Skeletal muscle tissue (tissue), 3 donors: ENCODE measurements at regions not wholly inside any gene's neighbourhood (a gene's known extent, or its start where the extent isn't known, plus 50 kb on each side); places are given as distances from the start of the nearest gene placed in this dataset.
A peak's percentile ranks its signal among the peaks of the same experiment; 100 is the strongest.

Source experiments
- H3K27ac ChIP-seq: one replicate; pipeline ENCODE4 v1.7.0; 2013; ENCODE audit warnings: mild to moderate bottlenecking, low read depth, low read length, inconsistent platforms
- H3K27me3 ChIP-seq, 3 donors: one replicate each; pipeline ENCODE4 v1.7.0; 2013; ENCODE audit warnings: low read length in 3 of 3; ENCODE audit not compliant: control insufficient read depth in 3 of 3, insufficient read depth in 3 of 3
- H3K36me3 ChIP-seq, 3 donors: one replicate each; pipeline ENCODE4 v1.7.0; 2013; ENCODE audit warnings: low read length in 3 of 3; ENCODE audit not compliant: control insufficient read depth in 3 of 3, insufficient read depth in 3 of 3
- H3K4me1 ChIP-seq, 3 donors: one replicate each; pipeline ENCODE4 v1.7.0; 2013; ENCODE audit warnings: low read length in 3 of 3, mild to moderate bottlenecking in 3 of 3; ENCODE audit not compliant: control insufficient read depth in 3 of 3, insufficient read depth in 3 of 3
- H3K4me3 ChIP-seq, 3 donors: one replicate each; pipeline ENCODE4 v1.7.0; 2013; ENCODE audit warnings: low read length in 3 of 3
- H3K9ac ChIP-seq, 3 donors: one replicate each; pipeline ENCODE4 v1.7.0; 2013; ENCODE audit warnings: low read length in 3 of 3, mild to moderate bottlenecking in 3 of 3, moderate library complexity in 2 of 3, low read depth in 1 of 3
- H3K9me3 ChIP-seq, 3 donors: one replicate each; pipeline ENCODE4 v1.7.0; 2013; ENCODE audit warnings: low read length in 3 of 3; ENCODE audit not compliant: control insufficient read depth in 3 of 3
- donor health status: Osteomylitis.

DNA sequence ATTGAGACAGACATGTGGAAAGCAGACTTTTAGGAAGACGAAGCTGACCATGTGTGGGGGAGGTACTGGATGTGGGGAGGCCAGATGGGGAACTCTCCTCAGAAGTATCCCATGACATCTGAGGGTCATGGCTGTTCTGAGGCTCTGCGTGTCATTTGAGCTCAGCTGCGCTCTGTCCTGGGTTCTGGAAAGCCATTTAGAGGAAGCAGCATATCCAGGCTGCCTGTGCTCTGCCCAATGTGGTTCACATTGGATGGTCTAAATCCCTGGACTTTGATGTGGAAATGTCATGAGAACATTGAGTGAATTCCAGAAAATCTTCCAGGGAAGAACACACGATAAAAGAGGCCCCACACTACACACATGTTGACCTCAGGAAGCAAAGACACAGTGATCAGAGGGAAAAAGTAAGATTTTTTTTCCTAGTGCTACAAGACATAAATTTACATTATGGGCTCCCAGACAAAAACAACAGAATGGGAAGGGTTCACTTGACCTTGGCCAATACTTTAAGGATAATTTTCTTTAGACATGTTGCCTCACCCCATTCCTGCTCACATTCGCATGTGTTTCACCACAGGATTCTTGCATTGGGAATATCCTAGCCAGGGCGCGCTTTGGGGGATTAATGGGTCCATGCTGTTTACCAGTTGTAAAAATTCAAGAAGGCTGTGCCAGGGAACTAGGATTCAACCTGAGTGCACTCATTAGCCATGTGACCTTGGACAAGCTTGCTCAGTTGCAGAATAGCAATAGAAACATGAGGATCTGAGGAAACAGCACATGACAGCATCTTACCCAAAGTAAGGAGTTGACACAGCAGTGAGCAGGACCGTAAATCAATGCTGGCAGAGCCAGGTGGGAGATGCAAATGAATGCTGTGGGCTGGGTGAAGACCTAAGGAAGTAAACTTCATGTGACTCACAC lies 73.2 kb upstream of the C1QTNF7 start:
- H3K4me1 ChIP-seq = no peaks in the 10 kb centered on the region
- no peaks in the 10 kb centered on the region for H3K27me3 ChIP-seq
- no peaks in the 10 kb centered on the region for H3K9me3 ChIP-seq
- no peak overlapping the region for H3K9ac ChIP-seq
- H3K27ac ChIP-seq = no peak overlapping the region
- no peaks in the 10 kb centered on the region for H3K36me3 ChIP-seq
- no peak overlapping the region for H3K4me3 ChIP-seq

DNA sequence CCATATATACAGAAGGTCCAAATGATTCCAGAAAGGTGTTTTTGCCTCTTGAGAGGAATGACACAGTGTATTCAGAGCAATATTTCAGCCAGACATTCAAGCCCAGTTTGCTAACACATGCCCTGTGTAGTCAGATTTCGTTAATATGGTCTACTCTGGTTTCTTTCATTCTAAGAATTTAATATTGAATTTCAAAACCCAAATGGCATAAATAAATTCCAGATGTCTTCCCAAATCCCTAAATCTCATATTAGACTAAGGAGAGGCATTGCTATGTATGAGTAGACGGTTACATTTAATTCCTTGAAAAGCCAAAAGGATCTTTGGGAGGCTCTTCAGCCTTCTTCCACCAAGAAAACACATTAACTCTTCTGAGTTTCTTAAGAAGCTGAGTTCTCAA lies 66.3 kb upstream of the C1QTNF7 start:
- Histone ChIP-seq H3K27ac (no peak overlapping the region), H3K9ac (no peak overlapping the region), H3K9me3 (no peaks in the 10 kb centered on the region), H3K4me1 (no peaks in the 10 kb centered on the region), H3K36me3 (no peaks in the 10 kb centered on the region), H3K4me3 (no peak overlapping the region), H3K27me3 (no peaks in the 10 kb centered on the region)

DNA sequence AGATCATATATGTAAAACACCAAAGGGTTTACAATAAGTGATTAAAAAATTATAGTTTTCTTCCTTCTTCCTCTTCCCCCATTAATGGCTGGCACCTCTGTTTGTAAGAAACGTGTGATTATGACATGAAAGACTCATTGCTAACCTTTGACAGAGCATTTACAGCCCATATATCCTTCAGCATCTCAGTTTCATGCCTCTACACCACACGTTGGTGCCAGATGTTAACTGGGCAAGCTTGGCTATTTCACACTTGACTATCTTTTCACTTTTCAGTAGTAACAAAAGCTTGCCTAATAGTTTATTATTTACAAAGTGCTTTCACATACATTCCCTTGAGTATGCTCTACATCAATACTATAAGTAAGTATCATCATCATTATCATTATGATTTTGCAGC lies 65.3 kb upstream of the C1QTNF7 start:
- Histone ChIP-seq H3K9me3 (no peaks in the 10 kb centered on the region), H3K4me3 (no peak overlapping the region), H3K9ac (no peak overlapping the region), H3K4me1 (no peaks in the 10 kb centered on the region), H3K27me3 (no peaks in the 10 kb centered on the region), H3K27ac (no peak overlapping the region), H3K36me3 (no peaks in the 10 kb centered on the region)

DNA sequence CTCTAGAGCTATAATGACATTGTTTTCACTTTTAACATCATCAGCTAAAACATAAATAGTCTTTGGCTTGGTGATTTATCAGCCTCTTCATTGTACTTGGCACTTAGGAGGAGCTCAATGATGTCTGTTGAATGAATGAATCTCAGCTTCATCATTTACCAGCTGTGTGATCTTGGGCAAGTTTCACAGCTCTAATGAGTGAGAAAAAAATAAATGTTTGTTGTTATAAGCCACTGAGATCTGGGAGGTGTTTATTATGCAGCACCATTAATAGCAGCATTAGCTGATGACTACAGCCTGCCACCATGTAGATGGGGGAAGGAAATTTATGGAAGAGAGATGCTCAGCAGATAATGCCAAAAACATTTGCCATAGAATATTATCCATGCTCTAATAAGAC lies 63.6 kb upstream of the C1QTNF7 start:
- Histone ChIP-seq H3K27ac (no peak overlapping the region), H3K9ac (no peak overlapping the region), H3K27me3 (no peaks in the 10 kb centered on the region), H3K36me3 (no peaks in the 10 kb centered on the region), H3K9me3 (no peaks in the 10 kb centered on the region), H3K4me1 (no peaks in the 10 kb centered on the region), H3K4me3 (no peak overlapping the region)

DNA sequence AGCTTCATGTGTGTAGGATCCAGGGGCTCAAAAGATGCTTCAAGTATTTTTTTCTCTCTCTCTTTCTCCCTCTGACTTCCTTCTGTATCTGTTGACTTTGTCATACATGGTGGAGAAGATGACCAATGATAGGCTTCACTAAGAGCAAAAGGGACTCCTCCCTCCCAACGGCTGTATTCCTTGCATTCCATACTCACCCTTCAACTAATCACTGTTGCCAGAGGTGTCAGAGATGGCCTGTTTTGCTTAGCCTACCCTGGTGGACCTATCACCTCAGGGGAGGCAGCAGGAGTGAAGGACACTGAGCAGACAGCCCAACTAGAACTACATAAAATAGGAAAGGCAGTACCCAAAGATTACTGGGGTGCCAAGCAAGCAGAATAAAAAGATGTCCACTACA lies 62.2 kb upstream of the C1QTNF7 start:
- Histone ChIP-seq H3K9me3 (no peaks in the 10 kb centered on the region), H3K9ac (no peak overlapping the region), H3K27me3 (no peaks in the 10 kb centered on the region), H3K27ac (no peak overlapping the region), H3K4me1 (peaks cover 0 to 2% (median 0%) of the 10 kb centered on the region in 3 donors), H3K4me3 (no peak overlapping the region), H3K36me3 (no peaks in the 10 kb centered on the region)

DNA sequence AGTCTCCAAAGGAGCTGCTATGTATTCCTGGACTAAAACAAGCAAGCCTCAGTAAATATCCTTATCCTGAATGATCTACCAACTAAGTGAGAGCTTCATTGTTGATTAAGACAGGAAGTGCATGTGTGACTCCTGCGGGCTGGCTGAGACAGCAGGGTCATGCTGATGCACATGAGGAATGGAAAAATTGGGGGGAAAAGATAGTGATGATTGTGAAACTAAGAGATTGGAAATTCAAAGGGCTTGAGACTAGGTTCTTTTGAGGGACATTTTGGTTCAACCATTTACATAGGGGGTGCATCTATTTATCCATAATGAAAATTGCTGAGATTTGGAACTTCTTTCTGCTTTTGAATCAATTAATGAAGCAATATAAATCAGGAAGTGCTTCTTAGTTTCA lies 61.1 kb upstream of the C1QTNF7 start:
- Histone ChIP-seq H3K9ac (no peak overlapping the region), H3K4me1 (peaks cover 0 to 2% (median 0%) of the 10 kb centered on the region in 3 donors), H3K36me3 (no peaks in the 10 kb centered on the region), H3K27me3 (no peaks in the 10 kb centered on the region), H3K27ac (no peak overlapping the region), H3K9me3 (no peaks in the 10 kb centered on the region), H3K4me3 (no peak overlapping the region)

DNA sequence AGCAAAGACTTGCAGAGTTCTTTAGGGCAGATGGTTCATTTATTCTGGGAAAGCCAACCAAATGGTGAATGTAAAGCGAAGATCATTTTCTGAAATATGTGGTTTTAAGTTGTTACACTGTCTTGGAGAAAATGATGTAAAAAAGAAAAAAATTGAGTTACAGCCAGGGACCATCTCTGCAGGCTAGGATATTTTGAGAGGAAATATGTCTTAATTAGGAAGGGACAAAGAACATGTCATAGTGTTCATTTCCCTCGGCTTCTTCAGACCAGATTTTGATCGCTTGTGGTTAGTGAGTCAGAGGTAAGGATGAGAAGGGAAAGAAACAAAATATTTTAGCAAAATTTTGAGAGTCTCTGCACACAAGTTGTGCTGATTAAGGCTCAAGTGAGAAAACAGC lies 59.0 kb upstream of the C1QTNF7 start:
- H3K4me3 ChIP-seq = no peak overlapping the region
- no peaks in the 10 kb centered on the region for H3K27me3 ChIP-seq
- H3K9me3 ChIP-seq = no peaks in the 10 kb centered on the region
- H3K9ac ChIP-seq = no peak overlapping the region
- H3K36me3 ChIP-seq = no peaks in the 10 kb centered on the region
- peaks cover 0 to 2% (median 0%) of the 10 kb centered on the region in 3 donors for H3K4me1 ChIP-seq
- H3K27ac ChIP-seq = no peak overlapping the region

DNA sequence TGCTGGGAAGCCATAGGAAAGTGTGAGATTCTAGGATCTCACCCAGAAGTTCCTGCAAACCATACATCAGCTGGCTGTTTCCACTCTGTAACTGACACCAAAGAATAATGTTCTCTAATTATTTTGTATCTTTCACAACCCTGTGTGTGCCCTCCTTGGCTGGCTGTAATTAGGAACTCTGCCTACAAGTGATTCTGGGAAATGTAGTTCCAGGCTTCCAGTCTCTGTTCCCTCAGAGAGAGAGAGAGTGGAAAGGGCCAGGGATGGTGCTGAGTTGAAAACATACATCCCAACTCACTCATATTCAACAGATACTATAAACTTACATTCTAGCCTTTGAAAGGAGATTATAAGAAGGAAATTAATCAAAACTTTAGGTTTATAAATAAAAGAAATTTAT lies 57.5 kb upstream of the C1QTNF7 start:
- no peak overlapping the region for H3K4me3 ChIP-seq
- H3K9ac ChIP-seq = no peak overlapping the region
- no peak overlapping the region for H3K27ac ChIP-seq
- H3K9me3 ChIP-seq = no peaks in the 10 kb centered on the region
- H3K36me3 ChIP-seq = no peaks in the 10 kb centered on the region
- no peaks in the 10 kb centered on the region for H3K27me3 ChIP-seq
- peaks cover 0 to 3% (median 2%) of the 10 kb centered on the region in 3 donors for H3K4me1 ChIP-seq

DNA sequence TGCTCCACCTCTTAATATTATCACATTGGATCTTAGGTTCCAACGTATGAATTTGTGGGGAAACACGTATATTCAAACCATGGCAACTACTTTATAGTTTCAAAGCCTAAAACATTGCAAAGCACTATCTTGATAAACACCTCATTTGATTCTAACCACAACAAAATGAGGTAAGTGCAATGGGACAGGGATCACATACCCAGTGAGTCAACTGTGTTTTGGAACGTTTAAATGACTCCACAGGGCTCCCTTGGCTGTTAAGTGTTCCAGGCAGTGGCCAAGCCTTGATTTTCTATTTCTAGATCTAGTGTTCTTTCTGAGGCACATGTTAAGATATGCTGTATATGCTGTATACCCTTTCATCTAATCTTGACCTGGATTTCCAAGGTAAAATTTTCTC lies 54.5 kb upstream of the C1QTNF7 start:
- H3K9ac ChIP-seq = no peak overlapping the region
- no peak overlapping the region for H3K4me3 ChIP-seq
- peaks cover 2 to 9% (median 5%) of the 10 kb centered on the region in 3 donors for H3K4me1 ChIP-seq
- no peaks in the 10 kb centered on the region for H3K27me3 ChIP-seq
- H3K9me3 ChIP-seq = no peaks in the 10 kb centered on the region
- H3K27ac ChIP-seq = no peak overlapping the region
- no peaks in the 10 kb centered on the region for H3K36me3 ChIP-seq

DNA sequence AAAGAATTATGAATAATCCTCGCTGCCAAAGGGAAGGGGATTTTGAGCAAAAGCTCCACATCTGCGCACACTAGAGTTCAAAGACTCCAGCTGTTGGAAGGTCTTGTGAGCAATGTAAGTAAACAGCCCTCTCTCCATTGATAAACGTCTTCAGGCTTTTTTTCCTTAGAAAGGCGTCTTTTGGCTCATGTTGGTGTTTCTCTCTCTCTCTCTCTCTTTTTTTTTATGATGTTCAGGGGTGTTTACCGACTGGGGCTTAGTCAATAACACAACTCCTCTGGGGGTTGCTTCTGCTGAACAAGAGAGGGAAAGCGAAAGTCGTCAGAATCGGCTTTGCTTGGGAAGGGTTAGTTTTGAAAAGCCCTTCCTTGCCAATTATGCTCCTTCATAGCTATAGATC lies 53.2 kb upstream of the C1QTNF7 start:
- Histone ChIP-seq H3K9ac (peak overlapping the region; percentile 41 to 59 (median 46)), H3K27me3 (no peaks in the 10 kb centered on the region), H3K27ac (peak overlapping the region; percentile 43), H3K4me3 (peak overlapping the region; percentile 46 to 75 (median 56)), H3K36me3 (no peaks in the 10 kb centered on the region), H3K4me1 (peaks cover 2 to 9% (median 4%) of the 10 kb centered on the region in 3 donors), H3K9me3 (no peaks in the 10 kb centered on the region)
